WTC11 (cell line): ENCODE measurements at regions not wholly inside any gene's neighbourhood (a gene's known extent, or its start where the extent isn't known, plus 50 kb on each side); places are given as distances from the start of the nearest gene placed in this dataset.

Experiments
- CTCF ChIP-seq: fragments of 200-600 bp; IDR thresholded peaks from 2 replicates; pipeline ENCODE4 v1.8.0; 2022; ENCODE audit warnings: antibody characterized with exemption
- FOXP4 ChIP-seq: sonication (generic); formaldehyde crosslinking; IDR thresholded peaks from 2 replicates; pipeline ENCODE4 v1.8.0; 2022; ENCODE audit warnings: mild to moderate bottlenecking, missing genetic modification reagents
- JAZF1 ChIP-seq: fragments of 250-450 bp; sonication (Bioruptor Pico); IDR thresholded peaks from 2 replicates; pipeline ENCODE4 v1.9.0; 2021; ENCODE audit warnings: moderate library complexity, mild to moderate bottlenecking, inconsistent platforms
- MXD4 ChIP-seq: fragments of 250-450 bp; sonication (Bioruptor Pico); IDR thresholded peaks from 2 replicates; pipeline ENCODE4 v1.8.0; 2021; ENCODE audit warnings: mild to moderate bottlenecking, moderate library complexity, borderline replicate concordance
- USF2 ChIP-seq: sonication (generic); formaldehyde crosslinking; IDR thresholded peaks from 2 replicates; pipeline ENCODE4 v1.8.1; 2023; ENCODE audit warnings: mild to moderate bottlenecking, missing genetic modification reagents, moderate library complexity
- ZNF138 ChIP-seq: sonication (generic); formaldehyde crosslinking; conservative IDR thresholded peaks from 2 replicates; pipeline ENCODE4 v1.8.1; 2022; ENCODE audit warnings: mild to moderate bottlenecking, moderate library complexity, missing genetic modification reagents
- ZNF263 ChIP-seq: sonication (generic); formaldehyde crosslinking; IDR thresholded peaks from 2 replicates; pipeline ENCODE4 v1.8.1; 2022; ENCODE audit warnings: low read depth, mild to moderate bottlenecking, moderate library complexity, missing genetic modification reagents
- ZNF532 ChIP-seq: fragments of 250-450 bp; sonication (Bioruptor Pico); IDR thresholded peaks from 2 replicates; pipeline ENCODE4 v1.9.0; 2021; ENCODE audit warnings: mild to moderate bottlenecking, borderline replicate concordance
- TF ChIP-seq, protein P1 (sequence below): sonication (generic); formaldehyde crosslinking; IDR thresholded peaks from 2 replicates; pipeline ENCODE4 v1.8.0; 2022; ENCODE audit warnings: mild to moderate bottlenecking, missing genetic modification reagents
- TF ChIP-seq, protein P2 (sequence below): fragments of 250-450 bp; sonication (Bioruptor Pico); IDR thresholded peaks from 2 replicates; pipeline ENCODE4 v2.1.2; 2022; ENCODE audit warnings: mild to moderate bottlenecking, moderate library complexity

DNA sequence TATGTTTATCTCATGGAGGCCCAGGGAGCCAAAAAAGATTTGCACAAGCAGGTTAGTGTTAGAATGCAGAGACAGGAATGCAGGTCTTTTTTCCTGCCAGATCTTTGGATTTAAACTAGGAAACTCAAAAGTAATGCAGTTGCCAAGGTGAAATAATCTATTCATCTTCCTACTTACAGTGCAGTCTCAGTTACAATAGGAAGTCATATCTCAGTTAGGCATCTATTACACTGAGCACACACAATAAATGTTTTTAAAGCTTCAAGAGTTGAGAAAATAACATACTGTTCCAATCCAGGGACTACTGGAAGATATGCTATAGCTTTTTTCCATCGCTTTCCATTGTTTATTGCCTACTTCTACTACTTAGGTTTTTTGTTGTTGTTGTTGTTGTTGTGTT lies 279.3 kb upstream of the E2F7 start:
- no peak for TF ChIP-seq ZNF263 (CRISPR knock-in tag)
- TF ChIP-seq USF2 (CRISPR knock-in tag), result no peak
- TF ChIP-seq, protein P1, sequence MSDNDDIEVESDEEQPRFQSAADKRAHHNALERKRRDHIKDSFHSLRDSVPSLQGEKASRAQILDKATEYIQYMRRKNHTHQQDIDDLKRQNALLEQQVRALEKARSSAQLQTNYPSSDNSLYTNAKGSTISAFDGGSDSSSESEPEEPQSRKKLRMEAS (CRISPR knock-in tag), result no peak
- no peak for TF ChIP-seq ZNF138
- no peak for TF ChIP-seq JAZF1 (CRISPR knock-in tag)
- TF ChIP-seq, protein P2, sequence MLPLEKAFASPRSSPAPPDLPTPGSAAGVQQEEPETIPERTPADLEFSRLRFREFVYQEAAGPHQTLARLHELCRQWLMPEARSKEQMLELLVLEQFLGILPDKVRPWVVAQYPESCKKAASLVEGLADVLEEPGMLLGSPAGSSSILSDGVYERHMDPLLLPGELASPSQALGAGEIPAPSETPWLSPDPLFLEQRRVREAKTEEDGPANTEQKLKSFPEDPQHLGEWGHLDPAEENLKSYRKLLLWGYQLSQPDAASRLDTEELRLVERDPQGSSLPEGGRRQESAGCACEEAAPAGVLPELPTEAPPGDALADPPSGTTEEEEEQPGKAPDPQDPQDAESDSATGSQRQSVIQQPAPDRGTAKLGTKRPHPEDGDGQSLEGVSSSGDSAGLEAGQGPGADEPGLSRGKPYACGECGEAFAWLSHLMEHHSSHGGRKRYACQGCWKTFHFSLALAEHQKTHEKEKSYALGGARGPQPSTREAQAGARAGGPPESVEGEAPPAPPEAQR (CRISPR knock-in tag), result no peak
- no peak for TF ChIP-seq CTCF
- TF ChIP-seq ZNF532 (CRISPR knock-in tag), result no peak
- no peak for TF ChIP-seq MXD4 (CRISPR knock-in tag)
- no peak for TF ChIP-seq FOXP4 (CRISPR knock-in tag)
